GM06990 (cell line): ENCODE measurements at regions not wholly inside any gene's neighbourhood (a gene's known extent, or its start where the extent isn't known, plus 50 kb on each side); places are given as distances from the start of the nearest gene placed in this dataset.
A peak's percentile ranks its signal among the peaks of the same experiment; 100 is the strongest.

Experiments
- DNase-seq: peaks from one replicate; pipeline ENCODE4 v3.0.0-alpha.2; 2011; ENCODE audit not compliant: insufficient read length; ENCODE audit errors: extremely low read depth
- H3K27me3 ChIP-seq: replicated peaks from 2 replicates; pipeline ENCODE4 v1.6.0; 2011; ENCODE audit warnings: low read length; ENCODE audit not compliant: control insufficient read depth, insufficient read depth
- H3K36me3 ChIP-seq: 2 replicates; pipeline ENCODE4 v1.5.1; 2011; ENCODE audit warnings: low read length; ENCODE audit not compliant: control insufficient read depth, insufficient read depth
- H3K4me3 ChIP-seq: replicated peaks from 2 replicates; pipeline ENCODE4 v1.5.1; 2011; ENCODE audit warnings: low read depth, mild to moderate bottlenecking, control low read depth, low read length
- TF ChIP-seq, protein P1 (sequence below): IDR thresholded peaks from 2 replicates; pipeline ENCODE4 v1.5.1; 2011; ENCODE audit warnings: low read length, control low read depth, mild to moderate bottlenecking, inconsistent platforms; ENCODE audit not compliant: insufficient read depth, poor library complexity, severe bottlenecking

DNA sequence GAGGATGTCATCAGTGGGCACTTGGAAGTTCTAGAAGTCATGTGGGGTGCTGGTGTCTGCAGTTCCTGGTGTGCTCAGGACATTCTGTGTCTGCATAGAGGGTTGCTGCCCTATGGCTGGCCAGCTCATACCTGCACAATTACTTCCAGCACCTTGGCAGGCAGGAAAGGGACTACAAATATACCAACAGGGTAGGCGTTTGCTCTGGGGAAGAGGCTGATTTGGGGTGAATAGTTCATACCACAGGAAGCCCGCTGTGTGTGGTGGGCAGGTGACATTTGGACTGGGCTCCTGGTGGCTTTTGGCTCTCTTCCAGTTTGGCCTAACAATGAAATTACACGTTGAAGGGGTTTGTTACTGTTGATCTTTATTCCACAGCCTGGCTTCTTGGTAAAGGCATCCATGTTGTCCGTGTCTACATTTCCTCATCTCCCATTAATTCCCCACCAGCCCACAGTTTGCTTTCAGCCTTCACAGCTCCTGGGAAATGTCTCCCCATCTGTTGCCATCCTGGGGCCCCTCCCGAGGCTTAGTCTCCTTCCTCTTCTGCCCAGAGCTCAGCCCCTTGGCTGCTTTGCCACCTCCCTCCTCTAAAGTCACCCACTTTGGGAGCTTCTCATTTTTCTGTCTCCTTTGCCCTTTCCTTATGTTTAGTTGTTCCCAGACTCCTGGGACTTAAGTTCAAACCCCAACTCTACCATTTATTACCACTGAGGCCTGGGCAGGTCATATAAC lies 88.1 kb downstream of the RSPH3 start:
- peak; percentile 46 for DNase-seq
- H3K4me3 ChIP-seq, result no peak overlapping the region
- TF ChIP-seq, protein P1, sequence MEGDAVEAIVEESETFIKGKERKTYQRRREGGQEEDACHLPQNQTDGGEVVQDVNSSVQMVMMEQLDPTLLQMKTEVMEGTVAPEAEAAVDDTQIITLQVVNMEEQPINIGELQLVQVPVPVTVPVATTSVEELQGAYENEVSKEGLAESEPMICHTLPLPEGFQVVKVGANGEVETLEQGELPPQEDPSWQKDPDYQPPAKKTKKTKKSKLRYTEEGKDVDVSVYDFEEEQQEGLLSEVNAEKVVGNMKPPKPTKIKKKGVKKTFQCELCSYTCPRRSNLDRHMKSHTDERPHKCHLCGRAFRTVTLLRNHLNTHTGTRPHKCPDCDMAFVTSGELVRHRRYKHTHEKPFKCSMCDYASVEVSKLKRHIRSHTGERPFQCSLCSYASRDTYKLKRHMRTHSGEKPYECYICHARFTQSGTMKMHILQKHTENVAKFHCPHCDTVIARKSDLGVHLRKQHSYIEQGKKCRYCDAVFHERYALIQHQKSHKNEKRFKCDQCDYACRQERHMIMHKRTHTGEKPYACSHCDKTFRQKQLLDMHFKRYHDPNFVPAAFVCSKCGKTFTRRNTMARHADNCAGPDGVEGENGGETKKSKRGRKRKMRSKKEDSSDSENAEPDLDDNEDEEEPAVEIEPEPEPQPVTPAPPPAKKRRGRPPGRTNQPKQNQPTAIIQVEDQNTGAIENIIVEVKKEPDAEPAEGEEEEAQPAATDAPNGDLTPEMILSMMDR, result no peak
- no peaks in the 10 kb centered on the region for H3K36me3 ChIP-seq
- no peaks in the 10 kb centered on the region for H3K27me3 ChIP-seq

DNA sequence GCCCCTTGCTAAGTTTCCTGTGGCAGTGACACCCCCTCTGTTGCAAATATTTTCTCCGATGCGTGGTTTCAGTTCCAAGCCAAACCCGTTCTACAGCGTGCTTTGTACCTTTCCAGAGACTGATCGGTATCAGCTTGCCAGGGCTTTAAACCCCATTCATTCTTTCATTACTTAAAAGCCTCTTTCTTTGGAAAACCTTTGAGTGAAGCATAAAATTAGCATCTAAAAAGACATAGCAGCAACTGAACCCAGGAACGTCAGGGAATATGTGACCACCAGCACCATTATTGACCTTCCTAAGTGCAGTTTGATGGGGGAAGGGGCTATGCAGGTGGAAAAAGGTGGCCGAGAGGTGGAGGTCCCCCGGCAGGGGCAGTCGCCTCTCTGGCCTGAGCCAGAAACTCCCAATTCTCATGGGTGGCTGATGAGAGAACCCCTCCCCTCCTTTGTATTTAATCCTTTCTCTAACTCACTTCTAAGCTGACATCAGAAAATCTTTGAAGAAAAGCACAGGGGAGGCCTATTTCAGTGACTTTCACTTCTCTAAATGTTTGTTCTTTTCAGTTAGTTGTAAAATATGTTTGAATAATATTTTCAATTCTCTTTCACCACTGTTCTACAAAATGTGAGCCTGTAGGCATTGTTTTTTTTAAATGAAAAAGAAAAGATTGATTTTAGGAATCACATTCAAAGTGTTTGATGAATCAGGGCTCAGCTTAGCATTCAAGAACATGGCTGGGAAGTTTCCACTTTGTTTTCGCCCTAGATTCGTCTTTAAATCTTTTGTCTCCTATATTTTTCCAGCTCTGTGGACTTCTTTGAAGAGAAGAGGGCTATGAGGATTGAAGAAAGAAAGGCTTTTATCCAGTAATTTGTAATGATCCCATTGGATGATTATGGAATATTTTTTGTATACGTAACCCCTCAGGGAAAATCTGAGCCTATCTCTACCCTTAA lies 89.2 kb downstream of the RSPH3 start:
- peak; percentile 73 for DNase-seq
- H3K4me3 ChIP-seq, result peak overlapping the region; percentile 32
- no peaks in the 10 kb centered on the region for H3K27me3 ChIP-seq
- no peaks in the 10 kb centered on the region for H3K36me3 ChIP-seq
- TF ChIP-seq, protein P1, result no peak

DNA sequence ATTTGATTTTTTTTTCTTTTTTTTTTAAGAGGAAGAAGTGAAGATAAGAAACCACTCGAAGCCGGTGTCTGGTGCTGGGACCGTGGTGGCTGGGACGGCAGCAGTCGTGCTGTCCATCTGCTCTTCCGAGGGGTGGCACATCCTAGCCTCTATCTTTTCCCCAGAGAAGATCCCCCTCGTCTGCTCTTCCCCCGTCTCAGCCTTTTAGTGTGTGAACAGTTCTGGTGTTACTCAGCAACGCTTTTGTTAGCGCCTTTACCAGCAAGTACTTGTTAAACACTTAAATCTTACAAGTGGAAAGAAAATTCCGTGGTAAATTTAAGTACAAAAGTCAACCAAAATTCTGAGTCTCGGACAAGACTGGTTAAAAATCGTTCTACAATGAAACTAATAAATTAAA lies 90.1 kb downstream of the RSPH3 start:
- H3K36me3 ChIP-seq, result no peaks in the 10 kb centered on the region
- peak overlapping the region; percentile 32; the same call in 1 of the 2 replicates for H3K4me3 ChIP-seq
- peak; percentile 50 for DNase-seq
- H3K27me3 ChIP-seq, result no peaks in the 10 kb centered on the region
- TF ChIP-seq, protein P1, result no peak

DNA sequence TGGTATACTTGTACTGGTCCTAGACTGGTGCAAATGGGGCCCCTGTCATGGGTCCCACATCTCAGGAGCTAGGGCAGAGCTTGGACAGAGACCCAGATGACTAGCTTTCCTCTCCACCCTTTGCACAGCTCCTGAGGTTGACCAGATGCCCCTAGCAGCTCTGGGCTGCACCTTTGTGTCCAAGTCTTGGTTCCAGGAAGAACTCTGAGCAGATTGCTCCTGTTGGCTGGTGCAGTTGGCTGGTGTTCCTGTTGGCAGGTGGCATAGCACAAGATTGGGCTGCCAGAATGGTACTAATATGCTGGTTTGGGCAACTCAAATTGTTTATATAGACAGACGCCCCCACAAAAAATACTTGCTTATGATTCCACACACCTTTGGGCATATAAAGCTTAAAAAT lies 89.4 kb upstream of the EZR start:
- H3K27me3 ChIP-seq, result no peaks in the 10 kb centered on the region
- TF ChIP-seq, protein P1, result no peak
- H3K4me3 ChIP-seq, result no peak overlapping the region
- no peaks in the 10 kb centered on the region for H3K36me3 ChIP-seq
- DNase-seq, result no peak

DNA sequence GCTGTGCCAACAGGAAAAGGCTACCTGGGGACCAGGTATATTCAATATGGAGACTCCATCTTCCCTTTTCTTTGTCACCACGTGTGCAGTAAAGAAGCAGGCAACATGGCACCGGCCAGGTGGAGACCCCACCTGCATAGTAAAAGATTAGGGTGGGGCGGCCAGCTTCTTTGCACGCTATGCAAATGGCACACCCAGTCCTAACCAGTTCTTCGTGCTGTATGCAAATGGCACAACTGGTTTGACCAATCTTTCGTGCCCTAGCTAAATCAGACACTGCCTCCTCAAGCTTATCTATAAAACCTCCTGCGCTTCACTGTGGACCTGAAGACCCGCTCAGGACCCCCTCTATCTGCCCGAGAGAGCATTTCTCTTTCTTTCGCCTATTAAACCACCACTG lies 88.8 kb upstream of the EZR start:
- no peak for DNase-seq
- no peaks in the 10 kb centered on the region for H3K27me3 ChIP-seq
- TF ChIP-seq, protein P1, result no peak
- no peaks in the 10 kb centered on the region for H3K36me3 ChIP-seq
- no peak overlapping the region for H3K4me3 ChIP-seq
